GM18858 (cell line): ENCODE measurements at regions not wholly inside any gene's neighbourhood (a gene's known extent, or its start where the extent isn't known, plus 50 kb on each side); places are given as distances from the start of the nearest gene placed in this dataset.
A peak's percentile ranks its signal among the peaks of the same experiment; 100 is the strongest.

Experiments
- ATAC-seq: cut with Tn5 transposase; IDR thresholded peaks from one replicate; pipeline ENCODE4 v1.9.1; 2021; ENCODE audit not compliant: unreplicated experiment

DNA sequence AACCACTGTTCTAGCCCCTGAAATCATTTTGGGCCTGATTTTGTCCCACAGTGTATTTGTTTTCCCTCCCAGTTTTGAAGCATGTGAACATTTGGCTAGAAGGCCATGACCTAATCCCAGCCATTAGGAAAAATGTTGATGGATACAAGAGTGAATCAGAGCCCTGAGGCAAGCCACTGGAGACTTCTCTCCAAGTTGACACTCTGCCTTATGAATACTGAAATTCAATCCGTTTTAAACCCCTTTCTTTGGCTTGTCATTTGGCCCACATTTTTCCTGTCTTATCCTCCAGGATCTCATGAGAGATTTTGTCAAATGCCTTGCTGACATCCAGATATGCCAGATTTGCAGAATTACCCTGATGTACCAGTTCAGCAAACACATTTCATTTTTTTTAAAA is 158.8 kb downstream of the FAT3 start:
- ATAC-seq: no peak

DNA sequence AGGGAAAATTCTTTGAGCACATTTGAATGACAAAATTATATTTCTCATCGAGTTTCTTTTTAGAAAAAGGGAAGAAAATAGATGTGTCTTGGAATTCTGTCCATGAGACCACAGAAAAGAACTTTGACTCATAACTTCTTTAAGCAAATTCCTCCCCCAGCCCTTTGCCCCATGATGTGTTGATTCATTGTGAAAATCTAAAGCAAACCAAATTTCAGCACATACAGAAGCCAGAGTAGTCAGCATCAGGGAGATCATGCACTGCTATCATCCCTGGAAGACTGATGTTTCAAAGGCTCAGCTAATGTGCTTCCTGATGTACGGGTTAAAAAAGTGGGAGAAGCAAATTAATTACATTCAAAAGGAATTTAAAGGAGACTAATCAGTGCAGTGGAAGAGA is 159.7 kb downstream of the FAT3 start:
- no peak for ATAC-seq

DNA sequence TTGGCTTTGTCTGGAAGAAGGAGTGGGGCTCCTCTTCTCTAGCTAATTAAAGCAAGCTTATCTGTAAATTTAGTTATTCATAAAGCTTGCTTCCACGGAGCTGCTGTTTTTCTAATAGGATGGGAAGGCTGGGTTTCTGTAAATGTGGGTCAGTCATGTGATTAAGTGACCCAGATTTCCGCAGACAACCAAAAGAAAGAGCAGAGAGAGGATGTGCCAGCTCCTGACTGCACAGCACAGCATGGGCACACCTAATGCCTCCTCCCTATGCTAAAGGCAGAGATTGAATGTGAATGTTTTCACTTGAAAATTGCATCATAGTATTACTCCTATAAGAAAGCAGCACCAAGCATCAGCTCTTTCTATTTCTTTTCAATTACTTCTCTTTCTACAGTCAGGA is 160.2 kb downstream of the FAT3 start:
- no peak for ATAC-seq

DNA sequence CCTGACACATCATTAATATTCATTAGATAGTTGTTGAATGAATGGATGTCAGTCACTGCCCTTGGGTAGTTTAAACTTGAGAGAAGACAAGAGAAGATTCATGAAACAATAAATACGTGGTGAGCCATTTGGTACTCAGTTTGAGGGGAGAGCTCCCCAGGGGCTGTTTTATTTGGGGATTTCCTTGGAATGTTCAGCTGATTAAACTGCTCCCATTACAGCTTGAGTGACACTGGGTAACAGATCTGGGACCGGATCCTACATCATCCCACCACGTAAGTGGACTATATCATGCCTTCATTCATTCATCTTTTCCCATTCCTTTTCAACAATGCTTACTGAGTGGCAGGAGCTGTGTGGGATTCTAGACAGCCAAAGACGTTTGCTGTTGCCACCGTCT is 162.0 kb downstream of the FAT3 start:
- ATAC-seq: no peak

DNA sequence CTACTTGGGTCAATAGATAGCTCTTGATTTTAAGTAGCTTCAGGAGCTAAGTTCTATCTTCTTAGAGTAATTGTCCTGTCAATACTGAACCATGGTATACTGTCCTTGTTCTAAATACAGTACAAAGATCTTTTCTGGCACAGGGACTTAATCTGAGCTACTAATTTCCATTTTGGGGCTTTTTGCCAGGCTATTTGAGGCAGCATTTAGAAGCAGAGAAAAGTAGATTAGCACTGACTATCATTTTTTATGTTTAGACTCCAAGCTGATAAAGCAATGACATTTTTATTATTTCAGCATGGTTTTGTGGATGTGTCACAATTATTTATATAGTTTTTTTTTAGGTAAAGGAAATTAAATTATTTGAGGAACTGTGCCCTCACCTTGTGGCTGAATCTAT is 163.2 kb downstream of the FAT3 start:
- ATAC-seq: no peak

DNA sequence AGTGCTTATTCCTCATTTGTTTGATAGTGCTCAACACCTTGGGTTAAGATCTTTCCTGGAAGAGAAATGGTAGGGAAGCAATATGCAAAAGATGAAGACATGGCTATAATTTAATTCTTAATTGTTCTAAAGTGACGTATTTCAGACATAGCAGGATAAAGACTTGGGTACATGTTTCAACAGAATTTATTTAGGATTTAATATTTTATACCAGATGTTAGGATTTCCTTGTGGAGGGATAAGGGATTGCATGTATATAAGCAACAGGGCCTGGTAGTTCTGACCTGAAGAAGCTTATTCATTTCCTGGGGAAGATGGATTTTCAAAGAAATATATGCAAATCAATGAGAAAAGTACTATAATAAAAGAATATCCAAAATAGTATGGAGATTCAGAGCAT is 163.8 kb downstream of the FAT3 start:
- ATAC-seq: no peak

DNA sequence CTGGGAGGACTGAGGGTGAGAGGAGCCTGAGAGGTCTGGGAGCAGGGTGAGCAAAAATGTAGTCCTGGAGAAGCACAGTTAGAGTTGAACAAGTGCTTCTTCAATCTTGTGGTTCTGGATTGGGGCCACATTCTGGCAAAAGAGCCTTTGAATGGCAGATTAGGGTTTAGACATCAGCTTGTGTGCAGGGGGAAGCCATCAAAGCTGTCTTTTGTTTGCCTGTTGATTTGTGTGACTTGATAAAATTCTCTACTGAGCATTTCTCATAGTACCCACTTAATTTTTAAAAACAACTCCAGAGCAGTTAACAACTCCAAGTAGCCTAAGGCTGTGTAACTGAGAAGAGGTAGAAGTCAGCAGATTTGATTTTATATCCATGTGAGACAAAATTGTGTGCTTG is 166.2 kb downstream of the FAT3 start:
- no peak for ATAC-seq

DNA sequence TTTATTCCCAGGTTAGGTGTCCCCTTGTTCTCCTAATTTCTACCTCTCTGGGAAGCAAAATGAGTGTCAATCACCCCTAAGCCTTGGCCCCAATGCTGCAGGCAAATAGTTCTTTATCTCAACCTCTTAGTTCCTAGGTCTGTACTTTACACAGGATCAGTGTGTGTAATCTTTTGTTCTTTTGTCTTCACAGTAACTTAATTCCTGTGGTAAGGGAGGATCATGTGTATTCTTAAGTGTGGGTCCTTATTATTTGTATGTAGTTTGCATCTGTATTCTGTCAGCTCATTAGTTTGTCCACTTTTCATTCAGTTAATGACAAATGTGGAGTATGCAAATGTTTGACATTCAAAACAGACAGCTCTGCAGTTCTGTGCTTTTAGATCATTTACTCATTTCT is 166.7 kb downstream of the FAT3 start:
- ATAC-seq: no peak

DNA sequence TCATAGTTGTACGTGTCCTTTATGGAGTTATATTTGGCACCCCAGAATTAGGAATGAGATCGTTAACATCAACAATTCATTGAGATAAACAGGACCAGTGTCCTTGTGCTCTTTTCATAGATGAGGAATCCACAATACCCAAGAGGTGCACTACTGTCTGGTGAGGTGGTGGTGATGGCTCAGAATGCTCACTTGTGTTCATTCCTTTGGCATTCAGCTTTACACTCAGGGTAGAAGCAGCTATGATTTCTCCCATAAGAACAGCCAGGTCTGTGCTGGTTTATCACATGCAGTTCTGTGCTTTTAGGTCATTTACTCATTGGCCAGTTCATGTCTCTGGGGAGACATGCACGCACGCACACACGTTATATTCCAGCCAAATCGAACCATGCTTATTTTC is 167.2 kb downstream of the FAT3 start:
- no peak for ATAC-seq

DNA sequence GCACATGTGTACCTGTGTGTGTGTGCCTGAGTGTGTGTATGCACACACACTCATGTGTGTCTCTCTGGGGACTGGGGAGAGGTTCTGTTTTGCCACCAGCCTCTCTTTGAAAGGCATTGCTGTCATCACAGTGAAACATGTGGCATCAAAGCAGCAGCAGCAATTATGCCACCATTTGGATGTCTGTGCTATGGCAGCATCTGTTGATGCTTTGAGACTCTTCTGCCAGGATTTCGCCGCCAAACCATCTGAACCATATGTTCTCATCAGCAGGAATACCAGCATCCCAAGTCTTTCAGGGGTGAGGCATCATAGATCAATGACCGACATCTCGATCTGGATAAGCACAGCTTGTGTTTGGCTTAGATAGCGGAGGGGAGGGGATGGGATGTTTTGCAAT is 168.6 kb downstream of the FAT3 start:
- ATAC-seq: no peak

DNA sequence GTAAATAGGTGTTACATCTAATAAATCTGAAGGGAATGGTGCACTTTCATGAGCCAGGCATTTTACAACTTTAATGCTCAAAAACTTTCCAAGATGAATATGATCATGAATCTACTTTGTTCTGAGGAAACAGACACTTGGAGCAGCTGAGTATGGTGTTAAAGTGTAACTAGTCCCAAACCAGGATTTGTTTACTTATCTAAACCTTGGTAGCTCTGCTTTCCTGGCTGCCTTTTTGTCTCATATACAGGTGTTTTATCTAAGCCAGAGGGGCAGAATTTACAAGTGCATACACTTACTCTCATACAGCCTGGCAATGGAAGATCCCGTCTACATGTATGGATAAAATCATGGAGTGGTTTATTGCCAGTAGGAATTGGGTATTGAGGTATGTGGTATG is 171.5 kb downstream of the FAT3 start:
- no peak for ATAC-seq

DNA sequence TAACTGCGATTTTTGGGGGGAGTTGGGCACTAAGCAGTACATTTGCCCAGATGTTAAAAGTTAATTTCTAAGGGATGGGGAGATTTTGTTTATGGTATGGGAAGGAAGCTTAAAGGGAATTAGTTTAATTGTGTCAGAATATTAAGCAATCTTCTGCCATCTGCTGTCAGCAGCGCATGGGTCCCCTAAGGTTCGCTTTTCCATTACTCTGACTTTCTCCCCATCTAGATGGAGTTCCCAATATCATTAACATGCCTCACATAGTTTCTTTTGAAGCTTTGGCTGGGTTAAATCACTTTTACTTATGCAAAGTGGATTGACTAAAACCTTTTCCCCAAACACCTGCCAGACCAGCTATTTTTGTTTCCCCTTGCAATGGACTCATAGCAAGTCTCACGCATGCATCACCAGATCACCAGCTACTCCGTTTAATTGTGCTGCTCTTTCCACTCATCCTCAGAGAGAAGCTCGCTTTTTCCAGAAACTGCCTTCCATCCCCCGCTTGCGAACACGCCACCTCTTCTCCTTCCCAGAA is 172.7 kb downstream of the FAT3 start:
- ATAC-seq: no peak

DNA sequence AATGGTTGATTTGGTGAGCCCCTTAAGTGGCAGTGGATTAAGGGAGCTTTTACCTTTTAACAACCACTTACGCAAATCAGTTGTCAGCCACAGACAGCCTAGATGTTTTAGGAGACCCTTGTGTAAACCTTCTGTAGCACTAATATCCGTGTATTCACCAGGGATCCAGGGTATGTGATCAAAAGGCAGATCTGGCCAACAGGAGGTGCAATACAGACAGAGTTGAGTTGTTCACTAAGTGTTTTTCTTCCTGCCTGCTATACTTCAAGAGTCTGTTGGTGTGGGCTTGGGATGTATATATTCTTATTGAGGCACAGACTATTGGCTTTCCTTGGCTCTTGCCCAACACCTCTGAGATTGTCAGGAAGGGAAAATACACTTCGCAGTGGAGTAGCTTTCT is 175.1 kb downstream of the FAT3 start:
- no peak for ATAC-seq

DNA sequence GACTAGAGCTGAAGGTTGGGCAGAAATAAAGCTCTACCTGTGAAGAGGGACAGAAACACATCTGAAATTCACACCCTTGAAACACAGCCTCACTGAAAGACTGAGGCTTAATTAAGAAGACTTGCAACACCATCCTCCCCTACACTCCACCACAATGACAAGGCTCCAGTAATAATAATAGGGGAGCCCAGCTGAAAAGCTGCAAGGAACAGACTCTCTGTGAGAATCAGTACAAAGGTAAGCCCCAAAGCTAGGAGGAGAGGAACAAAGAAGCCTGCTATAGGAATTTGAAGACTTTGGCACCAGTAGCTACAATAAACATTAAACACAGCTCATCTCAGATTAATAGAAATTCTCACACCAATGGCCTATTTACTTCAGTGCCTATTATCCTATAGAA is 176.9 kb downstream of the FAT3 start:
- no peak for ATAC-seq

DNA sequence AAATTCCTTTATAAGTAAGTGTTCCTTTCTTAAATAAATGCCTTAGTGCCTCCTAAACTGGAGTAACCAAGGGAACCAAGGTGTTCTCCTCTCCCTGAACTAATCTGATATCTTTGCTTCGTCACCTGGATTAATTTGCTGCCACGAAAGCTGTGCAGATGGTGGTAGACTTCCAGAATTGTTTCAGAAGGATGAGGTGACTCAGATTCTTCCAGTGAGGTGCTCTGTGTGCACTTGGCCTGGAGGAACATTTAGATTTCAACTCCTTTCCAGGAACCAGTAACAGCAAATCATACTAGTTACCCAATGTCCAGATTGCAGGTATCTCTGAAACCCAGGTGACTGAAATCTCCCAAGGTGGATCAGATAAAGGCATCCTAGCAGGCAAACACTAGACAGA is 181.9 kb downstream of the FAT3 start:
- no peak for ATAC-seq

DNA sequence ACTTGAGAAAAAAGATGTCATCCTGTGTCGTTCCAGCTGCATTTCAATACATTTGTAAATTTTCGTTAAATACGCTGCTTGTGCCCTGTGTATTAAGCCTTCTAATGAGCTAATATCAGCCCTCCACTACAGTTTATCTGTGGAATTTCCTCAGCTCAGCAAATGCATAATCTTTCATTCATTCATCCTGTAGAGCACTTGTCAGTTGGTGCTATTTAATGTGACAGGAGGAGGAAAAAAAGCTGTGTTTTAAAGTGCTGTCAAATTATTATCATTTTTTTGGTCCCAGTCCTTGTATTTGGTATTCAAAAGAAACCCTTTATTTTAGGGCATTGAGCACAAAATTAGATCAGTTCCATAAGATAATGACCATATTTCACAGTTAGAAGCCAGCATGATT is 184.7 kb downstream of the FAT3 start:
- no peak for ATAC-seq

DNA sequence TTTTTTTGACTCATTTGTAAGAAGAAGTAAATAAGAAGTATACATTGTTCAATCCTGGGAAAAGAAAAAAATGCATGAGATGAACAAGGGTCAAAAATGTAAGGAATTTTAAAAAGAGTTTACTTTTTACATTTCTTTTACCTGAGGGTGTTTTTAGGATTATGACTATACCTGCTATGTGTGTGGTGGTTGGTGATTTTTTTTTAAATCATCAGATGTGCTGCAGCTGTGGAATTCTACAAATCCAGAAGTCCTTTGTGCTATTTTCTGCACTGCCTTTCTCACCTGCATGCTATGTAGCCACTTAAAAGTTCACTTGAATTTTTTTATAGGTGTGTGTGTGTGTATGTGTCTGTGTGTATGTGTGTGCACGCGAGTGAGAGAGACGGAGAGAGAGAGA is 185.3 kb downstream of the FAT3 start:
- ATAC-seq: no peak

DNA sequence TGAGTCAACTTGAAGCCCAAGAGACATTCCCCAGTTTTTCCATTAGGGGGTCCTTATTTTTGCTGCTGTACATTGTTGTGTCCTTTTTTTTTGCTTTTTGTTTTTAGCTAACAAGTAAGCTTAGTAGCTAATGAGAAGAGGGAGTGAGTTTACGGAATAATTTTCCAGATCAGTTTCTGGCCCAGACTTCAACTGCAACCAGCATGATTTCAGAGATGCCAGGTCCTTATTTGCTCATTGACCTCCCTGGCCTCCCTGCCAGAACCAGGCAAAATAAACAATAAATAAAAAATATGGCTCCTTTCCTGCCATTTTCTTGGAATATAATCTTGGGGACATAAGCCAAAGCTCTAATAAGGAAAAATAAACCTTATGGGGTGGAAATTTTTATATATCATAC is 185.9 kb downstream of the FAT3 start:
- no peak for ATAC-seq

DNA sequence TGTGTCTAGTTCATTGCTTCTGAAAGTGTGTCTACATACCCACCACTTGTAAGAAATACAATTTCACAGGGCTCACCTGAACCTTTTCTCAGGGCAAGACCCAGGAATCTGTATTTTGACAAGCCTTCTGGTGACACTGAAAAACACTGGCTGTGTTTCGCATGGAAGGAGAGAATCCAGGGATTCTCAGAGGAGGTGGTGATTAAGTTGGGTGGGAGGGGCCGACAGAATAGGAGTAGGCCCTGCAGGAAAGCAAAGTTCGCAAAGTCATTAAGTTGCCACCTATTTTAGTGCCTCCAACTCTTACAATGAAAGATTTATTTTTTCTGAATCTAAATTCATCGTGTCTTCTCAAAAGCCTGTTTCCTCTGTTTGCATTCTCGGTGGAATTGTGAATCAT is 186.8 kb downstream of the FAT3 start:
- ATAC-seq: no peak

DNA sequence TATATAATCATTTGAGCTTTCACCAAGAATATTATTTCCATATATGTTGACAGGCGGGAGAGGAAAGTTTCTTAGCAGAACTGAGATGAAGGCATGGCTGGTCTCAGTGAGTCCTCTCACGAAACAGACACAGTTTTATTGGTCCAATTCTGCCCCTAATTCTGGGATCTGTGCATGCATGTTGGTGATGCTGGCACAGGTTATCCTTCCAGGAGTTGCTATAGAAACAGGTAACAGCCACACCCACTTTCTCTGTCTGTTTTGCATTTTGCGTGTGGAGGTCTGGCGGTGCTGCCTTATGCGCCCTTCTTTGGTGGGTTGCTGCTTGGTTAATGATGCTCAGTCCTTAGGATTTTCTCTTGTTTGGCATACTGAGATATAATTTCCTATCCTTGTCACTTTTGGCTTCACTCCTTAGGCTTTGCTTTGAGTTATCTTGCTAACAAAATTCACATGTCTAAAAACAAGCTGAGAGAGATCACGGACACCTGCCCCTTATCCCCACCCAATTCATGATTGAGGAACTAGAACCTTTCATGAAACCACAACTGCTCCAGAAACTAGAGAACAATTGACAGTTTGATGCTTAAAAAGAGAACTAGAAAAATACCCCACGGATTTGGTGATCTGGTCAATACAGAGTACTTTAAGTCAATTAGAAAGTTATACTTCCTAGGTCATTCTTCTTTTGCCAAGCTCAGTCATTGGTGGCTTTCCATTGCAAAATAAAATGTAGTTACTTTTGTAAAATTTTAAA is 189.3 kb downstream of the FAT3 start:
- ATAC-seq: peak; percentile 97

DNA sequence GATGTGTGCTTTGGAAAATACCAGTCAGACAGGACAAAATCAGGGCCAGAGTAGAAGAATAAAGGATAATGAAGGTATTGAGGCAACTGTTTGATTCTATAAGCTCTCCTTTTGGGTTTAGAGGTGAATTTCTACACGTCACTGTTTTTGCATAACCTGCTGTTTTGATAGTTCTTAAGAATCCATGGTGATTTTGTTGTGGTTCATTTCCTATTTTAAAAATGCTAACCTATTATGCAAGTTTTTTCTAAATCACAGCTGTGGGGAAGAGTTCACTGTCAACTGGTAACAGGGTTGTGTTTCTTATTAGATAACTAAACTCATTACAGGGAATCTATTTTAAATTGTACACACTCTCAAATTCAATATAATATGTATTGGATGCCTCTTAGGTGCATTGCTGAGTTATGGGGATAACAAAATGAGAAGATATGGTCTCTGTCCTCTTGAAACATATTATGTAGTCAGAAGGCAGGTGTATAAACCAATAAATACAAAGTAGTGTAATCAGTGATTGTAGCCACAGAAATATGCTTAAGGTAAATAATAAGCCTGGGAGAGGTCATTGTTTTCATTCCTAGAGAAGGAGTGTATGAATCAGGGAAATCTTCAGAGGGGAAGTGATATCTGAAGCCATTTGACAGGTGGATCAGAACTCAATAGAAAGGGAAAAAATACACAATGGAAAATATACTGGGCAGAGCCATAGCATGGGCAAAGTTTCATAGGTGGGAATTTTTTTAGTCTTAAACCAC is 192.5 kb downstream of the FAT3 start:
- ATAC-seq: no peak
